GM21786 (cell line): ENCODE measurements at regions not wholly inside any gene's neighbourhood (a gene's known extent, or its start where the extent isn't known, plus 50 kb on each side); places are given as distances from the start of the nearest gene placed in this dataset.

Source experiments
- ATAC-seq: cut with Tn5 transposase; IDR thresholded peaks from one replicate; pipeline ENCODE4 v1.9.1; 2021; ENCODE audit not compliant: unreplicated experiment

DNA sequence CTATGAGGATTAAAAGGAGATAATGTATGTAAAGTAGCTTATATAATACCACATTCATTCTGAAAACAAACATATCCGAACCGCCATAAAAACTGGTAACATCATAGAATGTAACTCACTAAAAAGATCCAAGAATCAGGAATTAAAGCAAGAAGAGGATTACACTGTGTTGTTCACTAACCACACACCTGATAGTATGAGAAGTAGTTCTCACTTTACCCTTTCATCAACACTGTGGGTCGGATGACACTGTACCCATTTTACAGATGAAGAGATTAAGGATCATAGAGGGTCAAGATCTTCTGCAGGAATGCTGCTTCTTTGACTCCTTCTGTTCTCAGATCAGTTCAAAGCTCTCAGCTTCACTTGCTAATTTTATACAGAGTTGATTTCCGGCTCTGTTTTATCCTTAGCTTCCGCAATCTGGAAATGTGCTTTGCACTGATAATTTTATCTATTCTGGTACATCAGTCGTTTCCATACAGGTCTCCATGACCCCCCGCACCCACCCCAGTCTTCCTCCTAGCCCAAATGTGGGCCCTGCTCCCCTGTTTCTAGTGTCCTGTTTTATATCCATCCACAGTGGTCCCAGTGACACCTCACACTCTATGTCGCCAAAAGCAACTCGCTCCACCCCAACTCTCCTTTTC is 288.6 kb upstream of the CCL2 start:
- ATAC-seq: no peak

- no peak for ATAC-seq
These were observed 287.3 kb upstream of the CCL2 start for GRCh38 chr17:33967608-33968349.

DNA sequence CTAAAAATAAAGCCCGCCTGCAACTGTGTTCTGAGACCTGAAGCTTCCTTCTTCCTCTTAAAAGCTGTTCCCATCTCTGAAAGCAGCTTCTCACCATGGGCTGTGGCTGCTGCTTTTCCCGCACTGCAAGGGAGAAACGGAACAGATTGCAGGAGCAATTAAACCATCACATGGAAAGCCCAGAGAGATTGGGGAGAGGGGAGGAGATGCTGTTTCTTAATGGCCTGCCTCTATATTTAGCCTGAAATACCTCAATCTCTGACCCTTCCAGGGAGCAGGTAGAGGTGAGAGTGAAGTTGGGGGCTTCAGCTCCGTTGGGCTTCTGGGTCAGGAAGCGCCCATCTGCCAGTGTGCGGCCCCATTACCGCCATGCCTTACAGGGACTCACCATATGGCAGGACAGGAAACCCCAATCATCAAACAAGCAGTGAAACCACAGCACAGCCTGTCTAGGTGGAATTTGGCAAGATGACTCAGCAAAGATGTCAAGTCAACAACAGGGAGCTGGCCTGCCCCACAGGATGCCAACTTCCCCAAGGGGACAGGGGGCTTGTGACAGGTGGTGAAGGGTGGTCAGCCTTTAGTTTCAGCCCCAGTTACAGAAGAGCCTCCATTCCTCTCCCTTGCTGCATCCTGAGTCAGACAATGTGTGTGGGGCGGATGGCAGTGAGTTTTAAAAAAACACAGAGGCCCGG is 286.6 kb upstream of the CCL2 start:
- ATAC-seq: peak; percentile 55

- no peak for ATAC-seq
These were observed 284.8 kb upstream of the CCL2 start for GRCh38 chr17:33970279-33970678.

- ATAC-seq: no peak
These were observed 282.3 kb upstream of the CCL2 start for GRCh38 chr17:33972763-33973162.

- ATAC-seq: no peak
These were observed 281.6 kb upstream of the CCL2 start for GRCh38 chr17:33973491-33973890.

- ATAC-seq: no peak
These were observed 280.8 kb upstream of the CCL2 start for GRCh38 chr17:33974276-33974675.

DNA sequence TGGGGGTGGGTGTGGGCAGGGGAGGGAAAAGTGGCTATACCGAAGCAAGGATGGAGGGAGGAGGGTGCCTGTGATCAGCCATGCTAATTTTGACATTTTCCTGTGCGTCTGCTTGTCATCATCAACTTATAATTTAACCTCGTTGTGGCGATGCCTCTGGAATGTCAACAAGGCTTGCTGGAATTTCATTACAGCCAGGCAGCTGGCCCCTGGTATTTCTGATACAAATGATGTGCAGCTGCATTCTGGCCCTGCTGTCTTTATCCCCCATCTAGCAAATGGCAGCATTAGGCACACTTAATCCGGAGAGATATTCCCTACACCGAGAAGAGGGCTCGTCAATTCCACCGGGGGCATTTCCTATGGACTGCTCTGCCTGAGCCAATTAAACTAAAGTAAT is 278.3 kb upstream of the CCL2 start:
- no peak for ATAC-seq

DNA sequence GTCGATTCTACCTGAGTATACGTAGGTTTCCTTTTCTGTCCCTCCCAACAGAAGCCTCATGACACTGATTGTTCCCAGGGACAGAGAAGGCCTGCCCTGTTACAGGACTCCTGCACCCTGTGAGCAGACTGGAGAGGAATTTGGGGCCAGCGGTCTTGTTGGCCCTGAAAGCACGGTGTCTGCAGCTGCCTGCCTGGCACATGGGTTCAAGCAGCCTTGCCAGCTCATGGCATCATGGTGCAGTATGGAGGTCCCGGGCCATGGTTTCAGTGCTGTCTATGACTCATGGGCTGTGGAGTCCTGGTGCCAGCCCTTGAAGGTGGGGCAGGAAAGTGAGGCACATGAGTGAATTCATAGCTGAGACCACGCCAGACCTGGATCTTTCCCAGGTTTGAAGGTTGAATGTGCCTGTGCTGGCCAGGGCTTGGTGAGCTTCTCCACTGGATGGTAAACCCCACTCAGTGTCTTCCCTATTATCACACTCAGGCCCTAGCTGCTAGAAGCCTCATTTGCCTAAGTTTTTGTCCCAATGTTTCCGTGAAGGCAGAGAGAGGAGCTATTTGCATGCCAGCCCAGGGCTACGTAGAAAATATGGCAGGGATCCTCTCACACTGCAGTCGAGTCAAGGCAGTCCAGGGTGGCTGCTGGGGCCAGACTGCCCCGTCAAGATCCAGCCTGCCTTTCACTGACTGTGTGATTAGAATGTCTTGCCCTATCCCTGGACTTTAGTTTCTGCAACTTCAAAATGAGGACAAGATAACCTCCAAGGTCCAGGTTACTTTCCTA is 277.2 kb upstream of the CCL2 start:
- ATAC-seq: no peak

DNA sequence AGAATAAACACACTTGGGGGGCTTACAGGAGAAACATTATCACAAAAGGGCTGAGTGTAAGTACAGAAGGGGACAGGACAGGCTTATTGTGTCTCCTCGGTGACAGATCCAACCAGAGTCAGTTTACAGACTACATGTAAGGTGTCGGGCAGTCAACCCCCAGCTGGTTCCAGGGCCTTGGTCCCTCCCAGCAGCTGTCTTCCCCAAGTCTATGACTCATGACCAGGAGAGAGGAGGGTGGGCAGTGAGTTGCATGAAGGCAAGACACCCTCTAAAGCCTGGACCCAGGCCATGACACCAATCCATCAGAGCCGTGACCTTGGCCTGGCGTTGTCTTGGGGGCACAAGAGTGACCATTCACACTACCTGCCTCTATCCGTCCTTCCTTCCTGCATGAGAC is 276.2 kb upstream of the CCL2 start:
- ATAC-seq: no peak

- no peak for ATAC-seq
These were observed 274.9 kb upstream of the CCL2 start for GRCh38 chr17:33980193-33980592.

- ATAC-seq: no peak
These were observed 273.1 kb upstream of the CCL2 start for GRCh38 chr17:33981711-33982601.

GRCh38 chr17:33982909-33983308 is 272.2 kb upstream of the CCL2 start:
- ATAC-seq: no peak

DNA sequence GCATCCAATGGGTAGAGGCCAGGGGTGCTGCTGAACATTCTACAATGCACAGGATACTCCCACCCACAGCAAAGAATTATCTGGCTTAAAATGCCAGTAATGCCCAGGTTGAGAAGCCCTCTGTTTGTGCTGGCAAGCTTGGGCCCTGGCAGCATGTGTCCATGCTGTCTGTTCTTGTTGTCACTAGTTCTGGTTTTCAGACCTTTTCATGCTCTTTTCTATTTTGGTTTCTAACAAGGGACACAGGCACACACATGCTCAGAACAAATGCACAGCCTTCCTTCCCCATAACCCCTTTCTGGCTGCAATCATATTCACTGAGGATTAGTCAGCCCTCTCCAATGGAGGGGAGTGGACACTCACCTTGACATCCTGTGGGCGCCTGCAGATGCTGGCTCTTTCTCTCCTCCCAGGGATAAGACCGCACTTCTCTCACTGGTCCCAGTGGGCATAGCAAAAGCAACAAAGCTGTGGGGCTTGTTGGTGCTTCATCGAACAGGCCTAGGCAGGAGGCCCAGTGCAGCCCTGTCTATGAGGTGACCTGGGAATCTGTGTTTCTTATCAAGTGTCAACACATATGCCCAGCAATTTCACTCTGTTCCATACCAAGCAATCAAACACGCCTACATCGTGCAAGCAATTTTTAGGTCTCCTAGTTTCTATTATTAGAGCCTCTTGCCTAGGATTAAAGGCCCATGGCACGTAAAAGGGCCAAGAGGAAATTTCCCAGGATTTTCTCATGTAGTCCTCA is 271.1 kb upstream of the CCL2 start:
- no peak for ATAC-seq

GRCh38 chr17:33986088-33986487 is 269.0 kb upstream of the CCL2 start:
- ATAC-seq: no peak

- ATAC-seq: no peak
These were observed 268.5 kb upstream of the CCL2 start for GRCh38 chr17:33986566-33986965.

- no peak for ATAC-seq
These were observed 267.9 kb upstream of the CCL2 start for GRCh38 chr17:33987162-33987561.

GRCh38 chr17:33989361-33990148 is 265.5 kb upstream of the CCL2 start:
- ATAC-seq: no peak
